GM23338 (cell line): ENCODE measurements at regions not wholly inside any gene's neighbourhood (a gene's known extent, or its start where the extent isn't known, plus 50 kb on each side); places are given as distances from the start of the nearest gene placed in this dataset.

Experiments used
- ATAC-seq: fragments of 200-7000 bp; cut with Tn5 transposase; 3 replicates; pipeline ENCODE4 v1.9.1; 2020
- DNase-seq: peaks from one replicate; pipeline ENCODE4 v3.0.0-alpha.2; 2015; ENCODE audit warnings: low spot score
- H2AFZ ChIP-seq: fragments of 200-600 bp; sonication (generic); 2 replicates; pipeline ENCODE4 v1.8.0; 2016; ENCODE audit warnings: antibody characterized with exemption, mild to moderate bottlenecking, moderate library complexity
- H3F3A ChIP-seq: fragments of 200-600 bp; sonication (generic); replicated peaks from 2 replicates; pipeline ENCODE4 v1.8.0; 2017; ENCODE audit warnings: antibody characterized with exemption, mixed run types, low read depth
- H3K27ac ChIP-seq: fragments of 200-600 bp; sonication (generic); 2 replicates; pipeline ENCODE4 v1.6.1; 2016; ENCODE audit warnings: low read depth
- H3K27me3 ChIP-seq: fragments of 200-600 bp; sonication (generic); 2 replicates; pipeline ENCODE4 v1.8.0; 2016; ENCODE audit warnings: mild to moderate bottlenecking, mixed run types, moderate library complexity; ENCODE audit not compliant: insufficient read depth
- H3K36me3 ChIP-seq: fragments of 200-600 bp; sonication (generic); 2 replicates; pipeline ENCODE4 v1.8.0; 2016; ENCODE audit warnings: mild to moderate bottlenecking; ENCODE audit not compliant: insufficient read depth
- H3K4me1 ChIP-seq: fragments of 200-600 bp; sonication (generic); 2 replicates; pipeline ENCODE4 v1.8.0; 2016; ENCODE audit warnings: mild to moderate bottlenecking, moderate library complexity; ENCODE audit not compliant: insufficient read depth
- H3K4me2 ChIP-seq: fragments of 200-600 bp; sonication (generic); 2 replicates; pipeline ENCODE4 v1.7.1; 2017; ENCODE audit warnings: mixed run types
- H3K4me3 ChIP-seq: fragments of 200-600 bp; sonication (generic); 2 replicates; pipeline ENCODE4 v1.6.1; 2016; ENCODE audit warnings: mixed run types
- H3K79me2 ChIP-seq: fragments of 200-600 bp; sonication (generic); replicated peaks from 2 replicates; pipeline ENCODE4 v1.8.0; 2017; ENCODE audit warnings: mild to moderate bottlenecking; ENCODE audit not compliant: insufficient read depth
- H3K9me2 ChIP-seq: fragments of 200-600 bp; sonication (generic); 2 replicates; pipeline ENCODE4 v1.8.0; 2017; ENCODE audit not compliant: insufficient read depth
- H4K20me1 ChIP-seq: fragments of 200-600 bp; sonication (generic); replicated peaks from 2 replicates; pipeline ENCODE4 v1.8.0; 2017; ENCODE audit warnings: mild to moderate bottlenecking; ENCODE audit not compliant: insufficient read depth
- H3K27ac Mint-ChIP-seq: 2 replicates; pipeline ENCODE4 v1.8.0; 2020; ENCODE audit warnings: inconsistent platforms, mild to moderate bottlenecking, moderate library complexity, mixed read lengths
- H3K27me3 Mint-ChIP-seq: 3 replicates; pipeline ENCODE4 v1.8.0; 2022; ENCODE audit warnings: low read depth, mild to moderate bottlenecking, moderate library complexity, mixed read lengths, inconsistent platforms; ENCODE audit not compliant: insufficient read depth, poor library complexity
- H3K36me3 Mint-ChIP-seq: 3 replicates; pipeline ENCODE4 v1.8.0; 2021; ENCODE audit warnings: low read depth, mild to moderate bottlenecking, inconsistent platforms, moderate library complexity, mixed read lengths
- H3K4me1 Mint-ChIP-seq: 3 replicates; pipeline ENCODE4 v1.8.0; 2020; ENCODE audit warnings: mild to moderate bottlenecking, inconsistent platforms, mixed read lengths
- H3K4me3 Mint-ChIP-seq: 3 replicates; pipeline ENCODE4 v1.8.0; 2021; ENCODE audit warnings: moderate library complexity, mild to moderate bottlenecking, inconsistent platforms, mixed read lengths
- H3K9me3 Mint-ChIP-seq: 3 replicates; pipeline ENCODE4 v1.8.0; 2020; ENCODE audit warnings: moderate library complexity, mild to moderate bottlenecking, inconsistent platforms, mixed read lengths
- CREB1 ChIP-seq: fragments of 250-450 bp; sonication (Bioruptor Pico); IDR thresholded peaks from 2 replicates; pipeline ENCODE4 v1.5.0; 2020; ENCODE audit warnings: low read depth, mild to moderate bottlenecking, moderate library complexity
- CTCF ChIP-seq, 2 experiments: fragments of 200-600 bp in 1 of 2; sonication (generic) in 1 of 2; conservative IDR thresholded peaks; 2 replicates each; pipeline versions ENCODE4 v1.5.1 to v1.6.1; 2016 to 2017; ENCODE audit warnings: antibody characterized with exemption in 2 of 2, low read depth in 2 of 2, mild to moderate bottlenecking in 2 of 2, moderate library complexity in 1 of 2
- ETS1 ChIP-seq: IDR thresholded peaks from 2 replicates; pipeline ENCODE4 v1.6.1; 2016; ENCODE audit warnings: antibody characterized with exemption
- EZH2 ChIP-seq: fragments of 200-600 bp; sonication (generic); IDR thresholded peaks from one replicate; pipeline ENCODE4 v1.8.0; 2017; ENCODE audit warnings: antibody characterized with exemption, mild to moderate bottlenecking, low read depth; ENCODE audit not compliant: unreplicated experiment
- EZH2phosphoT487 ChIP-seq: fragments of 200-600 bp; sonication (generic); IDR thresholded peaks from one replicate; pipeline ENCODE4 v1.8.1; 2018; ENCODE audit warnings: antibody characterized with exemption; ENCODE audit not compliant: unreplicated experiment
- NANOG ChIP-seq: IDR thresholded peaks from 2 replicates; pipeline ENCODE4 v1.6.1; 2016; ENCODE audit warnings: antibody characterized with exemption, borderline replicate concordance
- POLR2AphosphoS5 ChIP-seq: IDR thresholded peaks from 2 replicates; pipeline ENCODE4 v1.6.1; 2016; ENCODE audit warnings: antibody characterized with exemption, low read depth
- REST ChIP-seq: IDR thresholded peaks from one replicate; pipeline ENCODE4 v1.6.1; 2018; ENCODE audit warnings: antibody characterized with exemption; ENCODE audit not compliant: unreplicated experiment
- STAT1 ChIP-seq: IDR thresholded peaks from one replicate; pipeline ENCODE4 v1.6.1; 2016; ENCODE audit warnings: antibody characterized with exemption; ENCODE audit not compliant: unreplicated experiment
- ZNF331 ChIP-seq: fragments of 250-450 bp; sonication (Bioruptor Pico); IDR thresholded peaks from 2 replicates; pipeline ENCODE4 v1.5.0; 2020; ENCODE audit warnings: low read depth, mild to moderate bottlenecking, moderate library complexity
- ZNF462 ChIP-seq: fragments of 250-450 bp; sonication (Bioruptor Pico); IDR thresholded peaks from 2 replicates; pipeline ENCODE4 v1.5.0; 2020; ENCODE audit warnings: mild to moderate bottlenecking, moderate library complexity

GRCh38 chr14:96951511-96951910 lies 154.3 kb downstream of the VRK1 start:
- Histone ChIP-seq H3K79me2 (no peaks in the 10 kb centered on the region), H3K9me2 (no peaks in the 10 kb centered on the region), H3F3A (no peaks in the 10 kb centered on the region), H2AFZ (no peak overlapping the region), H3K36me3 (no peaks in the 10 kb centered on the region), H3K4me3 (no peak overlapping the region), H3K4me2 (no peak overlapping the region), H3K27me3 (no peaks in the 10 kb centered on the region), H3K4me1 (no peaks in the 10 kb centered on the region), H3K27ac (no peak overlapping the region), H4K20me1 (no peaks in the 10 kb centered on the region)
- DNase-seq (no peak), ATAC-seq (no peak)
- peaks cover 2% of the 10 kb centered on the region; the same call in 1 of the 3 replicates for H3K36me3 Mint-ChIP-seq
- no peak overlapping the region for H3K27ac Mint-ChIP-seq
- TF ChIP-seq EZH2phosphoT487 (no peak), STAT1 (no peak), POLR2AphosphoS5 (no peak), CTCF (conservative IDR thresholded peaks at IDR 0.05; ENCODE audit: low read depth in 2 of 2) (no peak), REST (no peak), ZNF462 (no peak), ZNF331 (no peak), CREB1 (no peak), NANOG (no peak), ETS1 (no peak), EZH2 (no peak)
- H3K9me3 Mint-ChIP-seq, result no peaks in the 10 kb centered on the region; the same call in 2 of the 3 replicates
- no peak overlapping the region for H3K4me3 Mint-ChIP-seq
- H3K27me3 Mint-ChIP-seq, result peaks cover 8% of the 10 kb centered on the region
- peaks cover 8% of the 10 kb centered on the region for H3K4me1 Mint-ChIP-seq
